H9 (cell line): ENCODE measurements at regions not wholly inside any gene's neighbourhood (a gene's known extent, or its start where the extent isn't known, plus 50 kb on each side); places are given as distances from the start of the nearest gene placed in this dataset.

Experiments used
- DNase-seq: peaks from one replicate; pipeline ENCODE4 v3.0.0-alpha.2; 2017
- H2AFZ ChIP-seq: one replicate; pipeline ENCODE4 v1.6.1; 2013; ENCODE audit warnings: mild to moderate bottlenecking, low read length, control low read depth, moderate library complexity
- H2AK5ac ChIP-seq: 2 replicates; pipeline ENCODE4 v1.6.1; 2013; ENCODE audit warnings: low read length, control low read depth, mixed read lengths; ENCODE audit not compliant: insufficient read length
- H2BK120ac ChIP-seq: one replicate; pipeline ENCODE4 v1.6.1; 2013; ENCODE audit warnings: low read depth, mild to moderate bottlenecking, low read length, control low read depth, inconsistent platforms; ENCODE audit not compliant: poor library complexity, severe bottlenecking
- H2BK12ac ChIP-seq: 2 replicates; pipeline ENCODE4 v1.6.1; 2013; ENCODE audit warnings: low read length, control low read depth, mixed read lengths, low read depth; ENCODE audit not compliant: insufficient read length
- H2BK15ac ChIP-seq: 2 replicates; pipeline ENCODE4 v1.6.1; 2013; ENCODE audit warnings: low read depth, low read length, control low read depth
- H2BK20ac ChIP-seq: one replicate; pipeline ENCODE4 v1.6.1; 2013; ENCODE audit warnings: low read depth, mild to moderate bottlenecking, low read length, control low read depth, inconsistent platforms; ENCODE audit not compliant: poor library complexity, severe bottlenecking
- H2BK5ac ChIP-seq: 2 replicates; pipeline ENCODE4 v1.6.1; 2013; ENCODE audit warnings: low read length, control low read depth, mixed read lengths; ENCODE audit not compliant: insufficient read length
- H3K14ac ChIP-seq: 2 replicates; pipeline ENCODE4 v1.6.1; 2013; ENCODE audit warnings: low read length, control low read depth; ENCODE audit not compliant: insufficient read depth
- H3K18ac ChIP-seq: 2 replicates; pipeline ENCODE4 v1.6.1; 2013; ENCODE audit warnings: low read depth, mild to moderate bottlenecking, mixed read lengths, low read length, control low read depth; ENCODE audit not compliant: insufficient read length
- H3K23ac ChIP-seq: 2 replicates; pipeline ENCODE4 v1.6.1; 2013; ENCODE audit warnings: low read length, control low read depth, mixed read lengths, low read depth; ENCODE audit not compliant: insufficient read length
- H3K23me2 ChIP-seq: 2 replicates; pipeline ENCODE4 v1.6.1; 2013; ENCODE audit warnings: low read depth, mild to moderate bottlenecking, mixed read lengths, low read length, control low read depth; ENCODE audit not compliant: insufficient read length, poor library complexity, severe bottlenecking
- H3K27ac ChIP-seq: 2 replicates; pipeline ENCODE4 v1.5.1; 2013; ENCODE audit warnings: low read length, control low read depth, mixed read lengths, low read depth; ENCODE audit not compliant: insufficient read length
- H3K27me3 ChIP-seq: 2 replicates; pipeline ENCODE4 v1.6.1; 2013; ENCODE audit warnings: low read length, control low read depth, inconsistent platforms; ENCODE audit not compliant: insufficient read depth
- H3K4ac ChIP-seq: 2 replicates; pipeline ENCODE4 v1.6.1; 2013; ENCODE audit warnings: low read depth, mild to moderate bottlenecking, control low read depth, inconsistent platforms, low read length, moderate library complexity
- H3K4me1 ChIP-seq: 2 replicates; pipeline ENCODE4 v1.6.1; 2013; ENCODE audit warnings: low read length, control low read depth, inconsistent platforms; ENCODE audit not compliant: insufficient read depth
- H3K4me2 ChIP-seq: 2 replicates; pipeline ENCODE4 v1.6.1; 2013; ENCODE audit warnings: low read length, control low read depth, mixed read lengths; ENCODE audit not compliant: insufficient read length, insufficient read depth
- H3K56ac ChIP-seq: 2 replicates; pipeline ENCODE4 v1.6.1; 2013; ENCODE audit warnings: low read depth, mild to moderate bottlenecking, mixed read lengths, low read length, control low read depth; ENCODE audit not compliant: insufficient read length
- H3K79me1 ChIP-seq: 2 replicates; pipeline ENCODE4 v1.6.1; 2013; ENCODE audit warnings: low read depth, mild to moderate bottlenecking, moderate library complexity, low read length, control low read depth, inconsistent platforms; ENCODE audit not compliant: insufficient read depth, poor library complexity, severe bottlenecking
- H3K79me2 ChIP-seq: 2 replicates; pipeline ENCODE4 v1.6.1; 2013; ENCODE audit warnings: low read length, control low read depth, inconsistent platforms; ENCODE audit not compliant: insufficient read depth
- H3K9ac ChIP-seq: 2 replicates; pipeline ENCODE4 v1.6.1; 2013; ENCODE audit warnings: low read length, control low read depth, mixed read lengths; ENCODE audit not compliant: insufficient read length; ENCODE audit errors: extremely low read depth
- H3K9me3 ChIP-seq: one replicate; pipeline ENCODE4 v1.6.1; 2013; ENCODE audit warnings: low read depth, low read length, inconsistent platforms; ENCODE audit not compliant: control insufficient read depth
- H3T11ph ChIP-seq: one replicate; pipeline ENCODE4 v1.6.1; 2013; ENCODE audit warnings: mild to moderate bottlenecking, low read length, control low read depth, inconsistent platforms
- H4K20me1 ChIP-seq: one replicate; pipeline ENCODE4 v1.6.1; 2013; ENCODE audit not compliant: control insufficient read depth, insufficient read length, insufficient read depth
- H4K5ac ChIP-seq: 2 replicates; pipeline ENCODE4 v1.6.1; 2013; ENCODE audit warnings: low read depth, mild to moderate bottlenecking, mixed read lengths, low read length, control low read depth; ENCODE audit not compliant: insufficient read length
- H4K8ac ChIP-seq: replicated peaks from 2 replicates; pipeline ENCODE4 v1.6.1; 2013; ENCODE audit warnings: low read length, control low read depth, mixed read lengths, low read depth; ENCODE audit not compliant: insufficient read length
- H4K91ac ChIP-seq: 2 replicates; pipeline ENCODE4 v1.6.1; 2013; ENCODE audit warnings: low read depth, mild to moderate bottlenecking, moderate library complexity, mixed read lengths, low read length, control low read depth; ENCODE audit not compliant: insufficient read length
- H3K27ac Mint-ChIP-seq, 3 experiments: 2 replicates in 2 of 3; 3 replicates in 1 of 3; pipeline ENCODE4 v1.8.0; 2020 to 2021; ENCODE audit warnings: mixed read lengths in 3 of 3, mild to moderate bottlenecking in 1 of 3, moderate library complexity in 1 of 3
- H3K27me3 Mint-ChIP-seq: 2 replicates; pipeline ENCODE4 v1.8.0; 2021; ENCODE audit warnings: low read depth, mild to moderate bottlenecking, moderate library complexity, mixed read lengths
- H3K36me3 Mint-ChIP-seq, 3 experiments: 2 replicates in 2 of 3; 3 replicates in 1 of 3; pipeline ENCODE4 v1.8.0; 2020 to 2021; ENCODE audit warnings: low read depth in 3 of 3, mixed read lengths in 3 of 3; ENCODE audit not compliant: insufficient read depth in 1 of 3
- H3K4me1 Mint-ChIP-seq, 2 experiments: 2 replicates each; pipeline ENCODE4 v1.8.0; 2020; ENCODE audit warnings: mixed read lengths in 2 of 2
- H3K4me3 Mint-ChIP-seq, 2 experiments: 2 replicates in 1 of 2; 3 replicates in 1 of 2; pipeline ENCODE4 v1.8.0; 2020 to 2021; ENCODE audit warnings: mild to moderate bottlenecking in 2 of 2, mixed read lengths in 2 of 2, moderate library complexity in 1 of 2
- H3K9me3 Mint-ChIP-seq, 2 experiments: 2 replicates in 1 of 2; 3 replicates in 1 of 2; pipeline ENCODE4 v1.8.0; 2020; ENCODE audit warnings: mild to moderate bottlenecking in 2 of 2, mixed read lengths in 2 of 2, moderate library complexity in 1 of 2
- WGBS: extraction: QIAGEN DNeasy Blood & Tissue Kit; methylation state at CpG from one replicate; pipeline ENCODE4 v1.1.7; 2013; ENCODE audit warnings: missing lambda C conversion rate, low lambda C conversion rate, mixed read lengths; ENCODE audit not compliant: insufficient read length; ENCODE audit errors: extremely low coverage; 5-methylcytosine and 5-hydroxymethylcytosine counted together
- TF ChIP-seq, protein P1 (sequence below): fragments of 200-600 bp; sonication (generic); conservative IDR thresholded peaks from 3 replicates; pipeline ENCODE4 v1.8.0; 2021; ENCODE audit warnings: antibody characterized with exemption, mild to moderate bottlenecking

DNA sequence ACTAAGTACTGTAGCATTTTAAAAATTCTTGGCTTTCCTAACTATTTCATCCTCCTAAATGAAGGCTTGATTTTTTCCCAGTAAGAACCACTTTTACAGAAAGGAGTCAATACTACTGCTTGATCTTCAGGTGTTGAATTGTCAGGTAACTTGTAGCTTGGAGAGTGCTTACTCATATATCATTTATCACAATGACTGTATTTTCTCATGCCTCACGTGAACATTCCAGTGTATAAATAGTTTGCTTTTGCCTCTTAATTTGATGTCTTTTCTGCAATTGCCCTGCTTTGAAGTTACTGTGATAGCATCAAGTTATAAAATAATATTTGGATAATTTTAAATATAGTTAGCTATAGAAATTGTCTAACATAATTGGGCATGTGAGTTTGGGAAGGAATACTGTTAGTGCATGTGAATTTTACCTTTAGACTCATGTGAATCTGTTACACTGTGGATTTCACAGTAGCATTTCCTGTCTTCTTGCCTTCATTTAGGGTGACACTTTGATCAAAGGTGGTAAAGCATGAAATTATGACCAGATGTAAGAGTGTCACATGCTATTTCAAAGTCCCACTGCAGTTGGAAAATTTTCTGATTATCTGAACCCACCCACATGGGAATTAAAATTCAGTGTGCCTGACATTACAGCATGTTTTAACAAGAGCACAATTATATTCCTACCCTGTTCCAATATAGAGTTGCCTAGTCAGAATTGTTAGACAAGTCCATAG lies 962.8 kb downstream of the DNAJB9 start:
- no peaks in the 10 kb centered on the region for H3K27me3 ChIP-seq
- H3K79me2 ChIP-seq = no peaks in the 10 kb centered on the region
- no peak overlapping the region for H3K27ac ChIP-seq
- no peak for DNase-seq
- no peaks in the 10 kb centered on the region for H3K9me3 ChIP-seq
- no peak overlapping the region for H2BK20ac ChIP-seq
- H2BK5ac ChIP-seq = no peak overlapping the region
- H4K91ac ChIP-seq = no peak overlapping the region
- H3K14ac ChIP-seq = no peak overlapping the region
- no peak overlapping the region for H3K4me2 ChIP-seq
- no peaks in the 10 kb centered on the region for H3K4me1 ChIP-seq
- no peak overlapping the region for H2BK15ac ChIP-seq
- no peak overlapping the region for H2BK12ac ChIP-seq
- no peaks in the 10 kb centered on the region for H3K79me1 ChIP-seq
- H3K23me2 ChIP-seq = no peaks in the 10 kb centered on the region
- TF ChIP-seq, protein P1, sequence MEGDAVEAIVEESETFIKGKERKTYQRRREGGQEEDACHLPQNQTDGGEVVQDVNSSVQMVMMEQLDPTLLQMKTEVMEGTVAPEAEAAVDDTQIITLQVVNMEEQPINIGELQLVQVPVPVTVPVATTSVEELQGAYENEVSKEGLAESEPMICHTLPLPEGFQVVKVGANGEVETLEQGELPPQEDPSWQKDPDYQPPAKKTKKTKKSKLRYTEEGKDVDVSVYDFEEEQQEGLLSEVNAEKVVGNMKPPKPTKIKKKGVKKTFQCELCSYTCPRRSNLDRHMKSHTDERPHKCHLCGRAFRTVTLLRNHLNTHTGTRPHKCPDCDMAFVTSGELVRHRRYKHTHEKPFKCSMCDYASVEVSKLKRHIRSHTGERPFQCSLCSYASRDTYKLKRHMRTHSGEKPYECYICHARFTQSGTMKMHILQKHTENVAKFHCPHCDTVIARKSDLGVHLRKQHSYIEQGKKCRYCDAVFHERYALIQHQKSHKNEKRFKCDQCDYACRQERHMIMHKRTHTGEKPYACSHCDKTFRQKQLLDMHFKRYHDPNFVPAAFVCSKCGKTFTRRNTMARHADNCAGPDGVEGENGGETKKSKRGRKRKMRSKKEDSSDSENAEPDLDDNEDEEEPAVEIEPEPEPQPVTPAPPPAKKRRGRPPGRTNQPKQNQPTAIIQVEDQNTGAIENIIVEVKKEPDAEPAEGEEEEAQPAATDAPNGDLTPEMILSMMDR = no peak
- WGBS = no CpG with 5 or more reads among the region's 1 CpG
- Mint-ChIP-seq H3K9me3 (no peaks in the 10 kb centered on the region), H3K4me3 (no peak overlapping the region), H3K27me3 (no peaks in the 10 kb centered on the region), H3K27ac (no peak overlapping the region), H3K4me1 (no peaks in the 10 kb centered on the region), H3K36me3 (no peaks in the 10 kb centered on the region)
- no peak overlapping the region for H3T11ph ChIP-seq
- H3K23ac ChIP-seq = no peak overlapping the region
- no peak overlapping the region for H2BK120ac ChIP-seq
- no peak overlapping the region for H3K4ac ChIP-seq
- H3K56ac ChIP-seq = no peak overlapping the region
- H4K5ac ChIP-seq = no peak overlapping the region
- H3K18ac ChIP-seq = no peak overlapping the region
- H2AK5ac ChIP-seq = no peak overlapping the region
- no peak overlapping the region for H3K9ac ChIP-seq
- no peak overlapping the region for H2AFZ ChIP-seq
- H4K20me1 ChIP-seq = no peaks in the 10 kb centered on the region
- no peak overlapping the region for H4K8ac ChIP-seq
